HEK293 (cell line): ENCODE measurements at regions not wholly inside any gene's neighbourhood (a gene's known extent, or its start where the extent isn't known, plus 50 kb on each side); places are given as distances from the start of the nearest gene placed in this dataset.

Source experiments
- CTCF ChIA-PET: fragments of 350-600 bp; formaldehyde crosslinking; extraction: SDS; loops from one replicate; lab custom pipeline; 2021; ENCODE audit warnings: antibody characterized with exemption; lab: Yijun Ruan, JAX
- POLR2A ChIA-PET: fragments of 300-600 bp; formaldehyde crosslinking; extraction: SDS; loops from one replicate; lab custom pipeline; 2020; ENCODE audit warnings: antibody characterized with exemption, inconsistent platforms; lab: Yijun Ruan, JAX
- H3K27ac ChIP-seq: fragments of 200-500 bp; sonication (Bioruptor generic); 2 replicates; pipeline ENCODE4 v1.5.1; 2014; ENCODE audit warnings: low read depth, low read length, control low read depth, inconsistent platforms; ENCODE audit errors: extremely low read depth
- H3K36me3 ChIP-seq, 2 experiments: fragments of 200-500 bp in 1 of 2; sonication (Bioruptor generic) in 1 of 2; 1 replicate in 1 of 2; 2 replicates in 1 of 2; pipeline ENCODE4 v1.5.1; 2014 to 2017; ENCODE audit warnings: inconsistent platforms in 2 of 2, low read length in 2 of 2; ENCODE audit not compliant: control insufficient read depth in 2 of 2, insufficient read depth in 1 of 2
- H3K4me1 ChIP-seq: fragments of 200-500 bp; sonication (Bioruptor generic); 2 replicates; pipeline ENCODE4 v1.5.1; 2014; ENCODE audit warnings: mild to moderate bottlenecking, low read length, inconsistent platforms; ENCODE audit not compliant: control insufficient read depth, insufficient read depth
- H3K4me3 ChIP-seq: 2 replicates; pipeline ENCODE4 v1.5.1; 2011; ENCODE audit warnings: low read depth, mild to moderate bottlenecking, control low read depth, low read length, moderate library complexity
- H3K9me3 ChIP-seq: fragments of 200-500 bp; sonication (Bioruptor generic); 2 replicates; pipeline ENCODE4 v1.5.1; 2014; ENCODE audit warnings: low read depth, low read length, inconsistent platforms; ENCODE audit not compliant: control insufficient read depth, insufficient read depth
- GLIS2 ChIP-seq: fragments of 450-650 bp; formaldehyde crosslinking; IDR thresholded peaks from 2 replicates; pipeline ENCODE4 v1.5.1; 2016; ENCODE audit warnings: missing biosample characterization, missing genetic modification characterization
- HOXC10 ChIP-seq: sonication (generic); formaldehyde crosslinking; IDR thresholded peaks from 2 replicates; pipeline ENCODE4 v1.8.1; 2023; ENCODE audit warnings: mild to moderate bottlenecking, missing genetic modification reagents
- MYNN ChIP-seq: fragments of 450-650 bp; formaldehyde crosslinking; IDR thresholded peaks from 2 replicates; pipeline ENCODE4 v1.5.1; 2016; ENCODE audit warnings: missing biosample characterization, missing genetic modification characterization, borderline replicate concordance
- PATZ1 ChIP-seq: fragments of 450-650 bp; formaldehyde crosslinking; IDR thresholded peaks from 2 replicates; pipeline ENCODE4 v1.5.1; 2016; ENCODE audit warnings: missing biosample characterization, missing genetic modification characterization
- PRDM1 ChIP-seq: fragments of 450-650 bp; formaldehyde crosslinking; IDR thresholded peaks from 2 replicates; pipeline ENCODE4; 2016; ENCODE audit warnings: missing biosample characterization, missing genetic modification characterization
- ZBTB6 ChIP-seq: fragments of 450-650 bp; formaldehyde crosslinking; IDR thresholded peaks from 2 replicates; pipeline ENCODE4 v1.5.1; 2017; ENCODE audit warnings: missing biosample characterization, missing genetic modification characterization
- ZEB2 ChIP-seq: fragments of 450-650 bp; formaldehyde crosslinking; IDR thresholded peaks from 2 replicates; pipeline ENCODE4 v1.5.1; 2016; ENCODE audit warnings: missing biosample characterization, missing genetic modification characterization
- ZFP37 ChIP-seq: fragments of 450-650 bp; formaldehyde crosslinking; IDR thresholded peaks from 2 replicates; pipeline ENCODE4 v1.5.1; 2016; ENCODE audit warnings: missing biosample characterization, missing genetic modification characterization
- ZNF16 ChIP-seq: fragments of 450-650 bp; formaldehyde crosslinking; IDR thresholded peaks from 2 replicates; pipeline ENCODE4 v1.5.1; 2016; ENCODE audit warnings: low read depth, missing biosample characterization, missing genetic modification characterization
- ZNF184 ChIP-seq: fragments of 450-650 bp; IDR thresholded peaks from 2 replicates; pipeline ENCODE4 v1.5.1; 2018; ENCODE audit warnings: missing biosample characterization, mild to moderate bottlenecking, missing genetic modification characterization
- ZNF19 ChIP-seq: fragments of 450-650 bp; formaldehyde crosslinking; IDR thresholded peaks from 2 replicates; pipeline ENCODE4; 2016; ENCODE audit warnings: missing biosample characterization, missing genetic modification characterization, low read depth
- ZNF221 ChIP-seq: fragments of 450-650 bp; formaldehyde crosslinking; IDR thresholded peaks from 2 replicates; pipeline ENCODE4 v1.5.1; 2017; ENCODE audit warnings: missing biosample characterization, missing genetic modification characterization, borderline replicate concordance
- ZNF23 ChIP-seq: fragments of 450-650 bp; formaldehyde crosslinking; IDR thresholded peaks from 2 replicates; pipeline ENCODE4 v1.5.1; 2016; ENCODE audit warnings: missing biosample characterization, missing genetic modification characterization, borderline replicate concordance
- ZNF302 ChIP-seq: fragments of 450-650 bp; formaldehyde crosslinking; IDR thresholded peaks from 2 replicates; pipeline ENCODE4 v1.5.1; 2016; ENCODE audit warnings: missing biosample characterization, missing genetic modification characterization, low read depth
- ZNF341 ChIP-seq: fragments of 450-650 bp; formaldehyde crosslinking; IDR thresholded peaks from 2 replicates; pipeline ENCODE4; 2016; ENCODE audit warnings: low read depth, missing biosample characterization, missing genetic modification characterization
- ZNF394 ChIP-seq: fragments of 450-650 bp; formaldehyde crosslinking; IDR thresholded peaks from 2 replicates; pipeline ENCODE4 v1.5.1; 2016; ENCODE audit warnings: missing biosample characterization, missing genetic modification characterization, mild to moderate bottlenecking, moderate library complexity, borderline replicate concordance
- ZNF426 ChIP-seq: fragments of 450-650 bp; formaldehyde crosslinking; IDR thresholded peaks from 2 replicates; pipeline ENCODE4 v1.5.1; 2017; ENCODE audit warnings: missing biosample characterization, missing genetic modification characterization, mild to moderate bottlenecking, inconsistent platforms, moderate library complexity
- ZNF521 ChIP-seq: fragments of 450-650 bp; formaldehyde crosslinking; IDR thresholded peaks from 2 replicates; pipeline ENCODE4 v1.5.1; 2017; ENCODE audit warnings: missing biosample characterization, mild to moderate bottlenecking, missing genetic modification characterization
- ZNF530 ChIP-seq: fragments of 450-650 bp; formaldehyde crosslinking; IDR thresholded peaks from 2 replicates; pipeline ENCODE4 v1.5.1; 2016; ENCODE audit warnings: low read depth, missing biosample characterization, missing genetic modification characterization
- ZNF585B ChIP-seq: fragments of 450-650 bp; formaldehyde crosslinking; IDR thresholded peaks from 2 replicates; pipeline ENCODE4 v1.5.1; 2016; ENCODE audit warnings: missing biosample characterization, missing genetic modification characterization
- ZNF670 ChIP-seq: fragments of 450-650 bp; formaldehyde crosslinking; IDR thresholded peaks from 2 replicates; pipeline ENCODE4 v1.5.1; 2016; ENCODE audit warnings: missing biosample characterization, missing genetic modification characterization, low read depth
- ZNF843 ChIP-seq: fragments of 450-650 bp; formaldehyde crosslinking; IDR thresholded peaks from 2 replicates; pipeline ENCODE4 v1.5.1; 2016; ENCODE audit warnings: missing biosample characterization, missing genetic modification characterization
- ZSCAN30 ChIP-seq: fragments of 450-650 bp; IDR thresholded peaks from 2 replicates; pipeline ENCODE4 v1.5.1; 2018; ENCODE audit warnings: missing biosample characterization, mild to moderate bottlenecking, missing genetic modification characterization, moderate library complexity
- TF ChIP-seq, protein P1 (sequence below): fragments of 450-650 bp; formaldehyde crosslinking; IDR thresholded peaks from 2 replicates; pipeline ENCODE4 v1.5.1; 2016; ENCODE audit warnings: missing biosample characterization, missing genetic modification characterization
- TF ChIP-seq, protein P2 (sequence below): fragments of 450-650 bp; formaldehyde crosslinking; IDR thresholded peaks from 2 replicates; pipeline ENCODE4 v1.5.1; 2016; ENCODE audit warnings: missing biosample characterization, missing genetic modification characterization

DNA sequence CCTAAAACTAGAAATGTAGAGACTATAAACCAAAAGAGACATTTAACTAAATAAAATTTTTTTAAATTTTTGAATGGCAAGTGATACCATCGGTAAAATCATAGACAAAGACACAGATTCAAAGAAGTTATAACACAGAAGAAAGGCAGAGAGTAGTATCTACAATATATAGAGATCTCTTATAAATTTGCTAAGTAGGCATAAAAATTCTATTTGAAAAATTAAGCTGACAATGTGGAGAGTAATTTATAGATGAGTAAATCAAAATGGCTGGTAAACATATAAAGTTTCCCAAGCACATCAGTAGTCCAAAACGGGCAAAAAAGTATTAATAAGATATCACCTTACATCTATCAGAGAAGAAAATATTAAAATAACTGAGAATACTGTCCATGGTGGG lies 1061.0 kb downstream of the ADGRL2 start:
- Histone ChIP-seq H3K4me1 (no peaks in the 10 kb centered on the region; the same call in 1 of the 2 replicates), H3K4me3 (no peak overlapping the region)
- CTCF ChIA-PET, result no interaction called here
- TF ChIP-seq ZBTB6 (tag by site-specific recombination) (no peak), ZNF426 (tag by site-specific recombination) (no peak), ZSCAN30 (tag by site-specific recombination) (no peak), MYNN (tag by site-specific recombination) (no peak), ZNF530 (no peak), ZNF16 (tag by site-specific recombination) (no peak), ZFP37 (tag by site-specific recombination) (no peak)
- TF ChIP-seq, all 188 proteins: peak for 0
- Histone ChIP-seq H3K9me3 (no peaks in the 10 kb centered on the region), H3K36me3 (no peaks in the 10 kb centered on the region), H3K27ac (no peak overlapping the region)
- POLR2A ChIA-PET, result interaction anchor here (0.7 kb wide), 1 partner anchor 208 kb away, joined by 3 read pairs; no protein-coding TSS in a partner anchor

- H3K4me1 ChIP-seq, result no peaks in the 10 kb centered on the region; the same call in 1 of the 2 replicates
- TF ChIP-seq ZNF843 (tag by site-specific recombination), result no peak
- TF ChIP-seq PRDM1 (tag by site-specific recombination), result no peak
- TF ChIP-seq ZNF341 (tag by site-specific recombination), result no peak
- no peak for TF ChIP-seq ZNF394
- TF ChIP-seq ZNF221 (tag by site-specific recombination), result no peak
- TF ChIP-seq ZNF302, result no peak
- TF ChIP-seq GLIS2 (tag by site-specific recombination), result no peak
- no peak for TF ChIP-seq ZNF184 (tag by site-specific recombination)
- TF ChIP-seq PATZ1, result no peak
- TF ChIP-seq ZNF23 (tag by site-specific recombination), result no peak
- no peak for TF ChIP-seq ZNF585B (tag by site-specific recombination)
- no peak for TF ChIP-seq ZNF521
- TF ChIP-seq HOXC10 (CRISPR knock-in tag), result no peak
- no peak for TF ChIP-seq ZNF19 (tag by site-specific recombination)
- no peak overlapping the region for H3K27ac ChIP-seq
- ChIA-PET CTCF (no interaction called here), POLR2A (no interaction called here)
- no peak overlapping the region for H3K4me3 ChIP-seq
- H3K36me3 ChIP-seq, result no peaks in the 10 kb centered on the region
- no peaks in the 10 kb centered on the region for H3K9me3 ChIP-seq
Measured at GRCh38 chr1:82858031-82858430, 1057.3 kb downstream of the ADGRL2 start.

- no peak overlapping the region for H3K4me3 ChIP-seq
- CTCF ChIA-PET, result no interaction called here
- TF ChIP-seq, protein P1, sequence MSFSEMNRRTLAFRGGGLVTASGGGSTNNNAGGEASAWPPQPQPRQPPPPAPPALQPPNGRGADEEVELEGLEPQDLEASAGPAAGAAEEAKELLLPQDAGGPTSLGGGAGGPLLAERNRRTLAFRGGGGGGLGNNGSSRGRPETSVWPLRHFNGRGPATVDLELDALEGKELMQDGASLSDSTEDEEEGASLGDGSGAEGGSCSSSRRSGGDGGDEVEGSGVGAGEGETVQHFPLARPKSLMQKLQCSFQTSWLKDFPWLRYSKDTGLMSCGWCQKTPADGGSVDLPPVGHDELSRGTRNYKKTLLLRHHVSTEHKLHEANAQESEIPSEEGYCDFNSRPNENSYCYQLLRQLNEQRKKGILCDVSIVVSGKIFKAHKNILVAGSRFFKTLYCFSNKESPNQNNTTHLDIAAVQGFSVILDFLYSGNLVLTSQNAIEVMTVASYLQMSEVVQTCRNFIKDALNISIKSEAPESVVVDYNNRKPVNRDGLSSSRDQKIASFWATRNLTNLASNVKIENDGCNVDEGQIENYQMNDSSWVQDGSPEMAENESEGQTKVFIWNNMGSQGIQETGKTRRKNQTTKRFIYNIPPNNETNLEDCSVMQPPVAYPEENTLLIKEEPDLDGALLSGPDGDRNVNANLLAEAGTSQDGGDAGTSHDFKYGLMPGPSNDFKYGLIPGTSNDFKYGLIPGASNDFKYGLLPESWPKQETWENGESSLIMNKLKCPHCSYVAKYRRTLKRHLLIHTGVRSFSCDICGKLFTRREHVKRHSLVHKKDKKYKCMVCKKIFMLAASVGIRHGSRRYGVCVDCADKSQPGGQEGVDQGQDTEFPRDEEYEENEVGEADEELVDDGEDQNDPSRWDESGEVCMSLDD, result no peak
- TF ChIP-seq, protein P2, sequence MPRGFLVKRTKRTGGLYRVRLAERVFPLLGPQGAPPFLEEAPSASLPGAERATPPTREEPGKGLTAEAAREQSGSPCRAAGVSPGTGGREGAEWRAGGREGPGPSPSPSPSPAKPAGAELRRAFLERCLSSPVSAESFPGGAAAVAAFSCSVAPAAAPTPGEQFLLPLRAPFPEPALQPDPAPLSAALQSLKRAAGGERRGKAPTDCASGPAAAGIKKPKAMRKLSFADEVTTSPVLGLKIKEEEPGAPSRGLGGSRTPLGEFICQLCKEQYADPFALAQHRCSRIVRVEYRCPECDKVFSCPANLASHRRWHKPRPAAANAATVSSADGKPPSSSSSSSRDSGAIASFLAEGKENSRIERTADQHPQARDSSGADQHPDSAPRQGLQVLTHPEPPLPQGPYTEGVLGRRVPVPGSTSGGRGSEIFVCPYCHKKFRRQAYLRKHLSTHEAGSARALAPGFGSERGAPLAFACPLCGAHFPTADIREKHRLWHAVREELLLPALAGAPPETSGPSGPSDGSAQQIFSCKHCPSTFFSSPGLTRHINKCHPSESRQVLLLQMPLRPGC (tag by site-specific recombination), result no peak
- TF ChIP-seq ZEB2 (tag by site-specific recombination), result no peak
- no peak for TF ChIP-seq ZNF670 (tag by site-specific recombination)
- TF ChIP-seq ZNF585B (tag by site-specific recombination), result no peak
Measured at GRCh38 chr1:82849460-82849859, 1048.7 kb downstream of the ADGRL2 start.

More at GRCh38 chr1:82849460-82849859, 1048.7 kb downstream of the ADGRL2 start:
- Histone ChIP-seq H3K4me1 (no peaks in the 10 kb centered on the region), H3K36me3 (no peaks in the 10 kb centered on the region), H3K9me3 (no peaks in the 10 kb centered on the region), H3K27ac (no peak overlapping the region)
- POLR2A ChIA-PET, result no interaction called here
